Pons (tissue), 1 donor: ENCODE measurements at regions not wholly inside any gene's neighbourhood (a gene's known extent, or its start where the extent isn't known, plus 50 kb on each side); places are given as distances from the start of the nearest gene placed in this dataset.

Experiments used
- DNase-seq: peaks from one replicate; pipeline ENCODE4 v3.0.0-alpha.2; 2016; ENCODE audit warnings: low spot score

DNA sequence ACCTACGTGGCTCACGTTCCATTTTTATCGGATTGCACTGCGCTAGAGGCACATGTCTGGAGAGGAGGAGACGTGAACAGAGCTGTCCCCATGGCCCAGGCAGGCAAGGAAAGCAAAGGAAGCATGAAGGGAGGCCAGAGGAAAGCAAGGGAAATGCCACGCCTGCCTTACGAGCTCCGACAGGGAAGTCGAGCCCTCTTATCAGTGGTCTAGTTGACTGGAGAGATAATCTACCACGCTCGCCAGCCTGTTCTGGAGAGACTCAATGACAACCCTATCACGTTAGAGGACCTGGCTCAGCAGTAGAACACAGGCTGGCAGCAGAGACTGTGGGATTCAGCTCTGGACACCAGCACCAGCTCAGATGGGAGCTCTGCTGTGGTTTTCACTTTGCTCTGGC, 202.6 kb upstream of the ID2 start:
- no peak for DNase-seq

- DNase-seq: no peak
These were observed 200.9 kb upstream of the ID2 start for GRCh38 chr2:8480915-8481314.

DNA sequence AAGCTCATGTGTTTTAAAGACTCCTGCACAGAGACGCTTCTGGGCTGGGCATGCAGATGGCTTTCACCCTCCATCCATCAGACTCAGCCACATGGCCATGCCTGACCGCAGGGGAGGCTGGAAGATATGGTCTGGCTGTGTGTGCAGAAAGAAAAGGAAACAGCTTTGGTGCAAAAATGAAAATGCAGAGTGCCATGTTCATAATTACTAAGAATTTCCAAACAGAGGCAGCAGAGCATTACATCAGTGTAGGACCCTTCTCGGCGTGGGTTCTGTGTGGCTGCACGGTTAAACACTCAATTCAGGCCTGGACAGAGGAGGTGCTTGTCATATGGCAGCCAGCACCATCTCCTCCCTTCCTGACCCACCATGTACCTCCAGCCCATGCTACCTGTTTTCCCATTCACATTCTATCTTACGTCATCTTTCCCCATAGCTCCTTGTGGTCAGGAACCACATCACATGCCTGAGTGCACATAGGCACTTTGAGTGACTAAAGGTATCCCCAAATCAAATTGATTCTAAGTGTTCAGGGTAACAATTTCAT, 200.3 kb upstream of the ID2 start:
- DNase-seq: no peak

- DNase-seq: no peak
These were observed 199.4 kb upstream of the ID2 start for GRCh38 chr2:8482432-8482831.

GRCh38 chr2:8484502-8485283, 197.2 kb upstream of the ID2 start:
- no peak for DNase-seq

- DNase-seq: no peak
These were observed 196.1 kb upstream of the ID2 start for GRCh38 chr2:8485736-8486135.

DNA sequence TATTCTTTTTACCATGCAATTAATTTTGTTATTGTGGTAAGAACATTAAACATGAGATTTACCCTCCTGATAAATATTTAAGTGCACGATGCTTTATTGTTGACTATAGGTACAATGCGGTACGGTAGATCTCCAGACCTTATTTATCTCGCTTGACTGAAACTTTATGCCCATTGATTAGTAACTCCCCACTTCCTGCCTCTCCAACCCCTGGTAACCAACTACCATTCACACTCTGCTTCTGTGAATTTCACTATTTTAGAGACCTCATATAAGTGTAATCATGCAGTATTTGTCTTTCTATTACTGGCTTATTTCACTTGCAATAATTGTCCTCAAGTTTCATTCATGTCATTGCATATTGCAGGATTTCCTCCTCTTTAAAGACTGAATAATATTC, 195.7 kb upstream of the ID2 start:
- DNase-seq: no peak

GRCh38 chr2:8487461-8487932, 194.4 kb upstream of the ID2 start:
- peak; percentile 49 for DNase-seq

DNA sequence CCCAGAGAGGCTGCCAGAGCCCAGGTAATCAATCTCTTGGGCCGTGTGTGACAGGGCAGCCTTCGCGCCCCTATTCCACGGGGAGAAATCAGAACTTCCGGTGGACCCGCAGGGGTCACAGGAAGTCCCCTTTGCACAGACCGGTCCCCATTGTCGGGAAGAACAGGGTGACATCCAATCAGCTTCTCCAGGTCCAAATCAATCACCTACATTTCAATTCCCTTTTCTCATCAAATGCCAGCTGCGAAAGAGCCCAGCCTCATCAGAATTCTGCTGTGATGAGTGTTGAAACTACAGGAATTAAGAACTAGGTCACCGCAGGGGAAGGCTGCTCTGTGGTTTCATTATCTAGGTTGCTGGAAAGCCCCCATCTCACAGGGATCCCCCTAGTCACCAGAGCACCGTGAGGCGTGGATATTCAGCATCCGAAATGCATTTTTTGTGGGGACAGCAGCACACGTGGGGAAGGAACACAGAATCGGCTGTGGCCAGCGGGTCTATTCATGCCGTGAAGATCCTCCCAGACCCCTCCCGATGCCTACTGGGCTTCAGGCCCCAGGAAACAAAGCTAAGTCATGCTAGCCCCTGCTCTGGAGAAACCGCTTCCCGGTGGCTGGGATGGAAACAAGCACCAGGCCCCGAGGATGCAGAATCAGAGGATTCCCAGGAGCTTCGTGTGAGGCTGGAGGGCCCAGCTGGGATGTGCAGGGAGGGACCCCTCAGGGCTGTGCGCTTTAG, 193.7 kb upstream of the ID2 start:
- DNase-seq: peak; percentile 60

DNA sequence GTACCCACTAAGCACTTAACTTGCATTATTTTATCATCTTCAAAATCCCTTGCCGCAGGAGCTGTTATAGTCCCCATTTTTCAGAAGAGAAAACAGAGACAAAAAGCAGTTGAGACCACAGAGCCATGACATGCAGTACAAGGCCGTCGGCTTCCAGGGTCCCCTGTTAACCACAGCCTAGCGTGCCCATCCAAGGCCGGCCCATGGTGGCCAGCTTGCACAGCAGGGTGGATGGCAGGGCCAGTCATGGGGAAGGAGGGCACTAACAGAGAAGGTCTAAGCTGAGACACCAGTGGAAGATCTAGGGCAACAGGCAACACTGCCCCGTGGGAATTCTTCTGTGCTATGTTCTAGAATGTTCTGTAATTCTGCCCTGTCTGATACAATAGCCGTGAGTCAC, 192.6 kb upstream of the ID2 start:
- DNase-seq: no peak

DNA sequence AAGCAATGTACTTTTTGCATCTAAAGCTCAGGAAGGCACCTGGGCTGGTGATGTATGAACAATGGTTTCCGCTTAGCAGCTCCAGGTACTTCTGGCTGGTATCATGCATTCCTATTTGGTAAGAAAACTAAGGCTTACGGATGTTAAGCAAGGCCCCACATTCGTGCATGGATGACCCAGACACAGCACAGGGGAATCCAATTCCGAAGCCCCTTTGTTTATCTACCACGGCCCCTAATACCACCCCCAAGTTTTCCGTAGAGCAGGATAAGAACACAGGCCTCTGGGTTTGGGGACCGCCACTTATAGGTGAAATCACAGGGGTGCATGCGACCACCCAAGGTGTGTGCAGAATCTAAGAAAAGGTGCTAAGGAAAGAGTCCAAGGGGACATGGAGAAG, 192.1 kb upstream of the ID2 start:
- DNase-seq: no peak

GRCh38 chr2:8490166-8490721, 191.6 kb upstream of the ID2 start:
- DNase-seq: no peak

DNA sequence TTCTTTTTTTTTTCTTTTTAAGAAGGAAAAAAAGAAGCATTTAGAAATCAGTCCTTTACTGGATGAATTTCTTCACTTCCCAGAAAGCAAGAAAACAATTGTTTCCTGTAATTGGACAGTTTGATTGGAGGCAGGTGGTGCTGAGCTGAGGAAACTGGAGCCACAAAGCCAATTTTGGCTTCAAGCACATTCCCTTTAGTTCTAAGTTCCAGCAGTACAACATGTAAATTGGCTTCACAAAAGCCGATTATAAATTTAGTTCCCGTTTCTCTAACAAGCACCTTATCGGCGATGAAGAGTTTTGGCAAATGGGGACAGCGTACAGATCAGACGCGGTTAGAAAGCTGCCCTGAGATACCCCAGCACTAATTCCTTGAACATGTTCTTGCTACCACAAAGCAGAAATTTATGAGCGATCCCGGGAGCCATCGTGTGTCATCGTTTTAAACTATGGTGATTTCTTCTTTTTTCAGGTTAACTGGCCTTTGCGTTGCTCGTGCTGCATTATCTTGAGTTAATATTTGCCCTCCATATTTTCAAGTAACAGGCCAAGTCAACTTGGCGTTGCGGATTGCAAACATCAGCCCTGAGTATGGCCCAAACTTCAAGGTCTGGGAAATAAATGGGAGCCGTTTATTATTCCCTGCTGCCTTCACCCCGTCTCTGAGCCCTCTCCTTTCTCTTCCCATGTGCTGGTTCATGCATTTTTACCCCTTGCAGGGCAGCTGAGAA, 190.4 kb upstream of the ID2 start:
- no peak for DNase-seq

GRCh38 chr2:8494151-8494550, 187.7 kb upstream of the ID2 start:
- DNase-seq: no peak

GRCh38 chr2:8494589-8494988, 187.3 kb upstream of the ID2 start:
- DNase-seq: no peak

- DNase-seq: no peak
These were observed 186.5 kb upstream of the ID2 start for GRCh38 chr2:8495189-8495989.

DNA sequence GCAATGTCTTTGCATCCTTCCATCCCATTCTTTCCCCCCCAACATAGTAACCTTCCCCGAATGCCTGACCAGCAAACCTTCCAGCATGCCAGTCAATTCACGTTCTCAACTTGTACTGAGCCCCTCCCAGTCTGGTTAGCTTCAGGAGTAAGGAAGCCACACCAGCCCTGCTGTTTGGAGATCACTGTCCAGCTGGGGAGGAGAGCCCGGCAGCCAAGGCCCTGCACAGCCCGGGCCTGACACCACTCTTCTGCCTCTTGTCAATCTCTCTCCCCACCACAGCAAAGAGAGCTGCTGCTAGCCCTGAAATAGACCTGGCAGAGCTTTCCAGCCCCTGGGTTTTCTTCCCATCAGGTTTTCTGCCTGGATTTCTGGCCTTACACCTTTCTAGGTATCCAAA, 185.8 kb upstream of the ID2 start:
- DNase-seq: no peak

- DNase-seq: no peak
These were observed 185.2 kb upstream of the ID2 start for GRCh38 chr2:8496617-8497016.

DNA sequence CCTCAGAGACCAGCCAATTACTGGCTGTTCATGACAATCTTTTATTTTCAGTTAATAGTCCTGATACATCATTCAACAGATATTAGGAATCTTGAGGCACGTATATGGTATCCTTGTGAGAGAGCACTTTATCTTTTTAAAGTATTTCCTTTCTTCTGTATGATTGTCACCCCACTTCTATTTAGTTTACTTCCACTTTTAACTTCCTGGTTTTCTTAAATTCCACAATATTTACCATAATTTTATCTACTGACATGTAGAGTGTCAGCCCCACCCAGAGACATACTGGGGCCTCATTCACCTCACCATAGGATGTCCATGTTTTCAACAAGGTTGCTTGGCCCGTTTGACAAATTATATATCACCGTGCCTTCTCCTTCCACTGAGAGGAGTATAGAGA, 182.9 kb upstream of the ID2 start:
- DNase-seq: no peak

DNA sequence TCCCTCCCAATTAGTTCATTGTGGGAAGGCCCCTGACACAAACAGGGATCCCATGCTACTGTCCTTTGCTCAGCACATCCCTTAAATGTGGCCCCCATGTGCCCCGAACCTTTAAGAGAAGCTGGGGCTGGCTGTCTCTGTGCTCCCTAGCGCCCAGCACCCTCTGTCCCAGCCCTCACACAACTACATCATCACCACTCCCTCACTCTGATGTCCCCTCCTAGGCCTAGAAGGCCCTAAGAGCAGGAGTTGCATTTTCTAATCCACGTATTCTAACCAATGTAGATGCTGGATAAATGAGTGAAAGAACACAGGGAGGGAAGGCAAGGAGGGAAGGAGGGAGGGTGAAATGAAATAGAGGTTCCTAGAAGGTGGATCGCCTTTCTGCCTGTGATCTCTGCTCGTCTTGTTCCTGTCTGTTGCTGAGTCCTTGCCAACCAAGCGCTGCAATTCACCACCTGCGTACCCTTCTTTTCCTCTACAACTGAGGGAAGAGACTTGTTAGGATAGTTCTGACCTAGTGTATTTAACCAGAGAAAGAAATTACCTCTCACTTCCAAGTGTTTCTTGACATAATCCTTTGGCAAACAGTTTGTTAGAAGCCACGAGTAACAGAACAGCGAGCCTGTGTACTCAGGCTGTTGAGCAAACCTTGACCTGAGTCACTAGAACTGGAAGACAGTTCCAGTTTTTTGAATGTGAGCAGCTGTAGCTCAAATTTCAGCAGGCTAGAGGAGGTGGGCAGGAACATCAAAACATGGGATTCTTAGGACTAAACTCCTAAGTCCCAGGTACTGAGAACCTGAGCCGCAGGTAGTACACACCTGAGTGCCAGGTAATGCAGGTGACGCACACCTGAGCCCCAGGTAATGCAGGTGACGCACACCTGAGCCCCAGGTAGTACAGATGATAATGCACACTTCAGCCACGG, 181.5 kb upstream of the ID2 start:
- DNase-seq: no peak
